Myocyte (in vitro differentiated cells): ENCODE measurements at regions not wholly inside any gene's neighbourhood (a gene's known extent, or its start where the extent isn't known, plus 50 kb on each side); places are given as distances from the start of the nearest gene placed in this dataset.

Source experiments
- DNase-seq: peaks from one replicate; pipeline ENCODE4 v3.0.0-alpha.2; 2012; ENCODE audit warnings: low read depth

- DNase-seq: no peak
These were observed 346.1 kb downstream of the ZIC1 start for GRCh38 chr3:147755310-147755709.

GRCh38 chr3:147756476-147756875 is 347.3 kb downstream of the ZIC1 start:
- DNase-seq: peak; percentile 9

DNA sequence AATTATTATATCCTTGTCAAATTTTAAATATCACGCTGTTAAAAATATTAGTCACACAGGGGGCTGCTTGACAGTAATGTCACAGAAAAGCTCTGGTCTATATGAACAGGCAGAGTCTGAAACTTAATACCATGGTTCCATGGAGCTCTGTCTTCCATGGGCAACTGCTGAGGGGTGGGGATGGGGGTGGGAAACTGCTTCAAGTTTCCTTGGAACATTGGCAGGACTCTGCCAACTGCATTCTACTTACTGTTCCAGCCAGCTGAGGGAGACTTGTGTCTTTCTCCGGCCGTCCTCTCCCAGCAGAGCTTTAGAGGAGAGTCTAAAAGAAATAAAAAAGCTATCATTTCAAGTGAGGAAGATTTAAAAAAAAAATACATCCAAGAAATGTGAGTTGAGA is 348.7 kb downstream of the ZIC1 start:
- peak; percentile 38 for DNase-seq

DNA sequence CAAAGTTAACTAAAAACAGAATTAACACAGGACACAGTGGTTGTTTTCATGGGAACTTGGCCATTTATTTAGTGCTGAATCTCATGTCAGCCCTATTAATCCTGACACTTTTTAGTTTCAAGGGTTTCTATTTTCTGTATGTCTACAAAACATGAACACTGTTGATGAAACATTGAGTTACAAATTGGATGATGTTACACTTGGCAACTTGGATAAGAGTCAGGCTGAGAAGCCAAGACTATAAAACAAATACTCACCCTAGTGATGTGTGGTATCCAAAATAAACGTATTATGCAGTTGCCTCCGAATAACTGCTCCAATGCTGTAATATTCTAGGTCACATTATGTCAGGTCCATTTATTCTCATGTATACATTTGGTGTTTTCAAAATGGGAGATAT is 349.6 kb downstream of the ZIC1 start:
- peak; percentile 35 for DNase-seq

GRCh38 chr3:147760085-147760484 is 350.9 kb downstream of the ZIC1 start:
- no peak for DNase-seq

- peak; percentile 11 for DNase-seq
These were observed 351.8 kb downstream of the ZIC1 start for GRCh38 chr3:147760941-147761340.

GRCh38 chr3:147773116-147773630 is 364.0 kb downstream of the ZIC1 start:
- DNase-seq: peak; percentile 42

- DNase-seq: peak; percentile 59
These were observed 366.2 kb downstream of the ZIC1 start for GRCh38 chr3:147775411-147775810.

DNA sequence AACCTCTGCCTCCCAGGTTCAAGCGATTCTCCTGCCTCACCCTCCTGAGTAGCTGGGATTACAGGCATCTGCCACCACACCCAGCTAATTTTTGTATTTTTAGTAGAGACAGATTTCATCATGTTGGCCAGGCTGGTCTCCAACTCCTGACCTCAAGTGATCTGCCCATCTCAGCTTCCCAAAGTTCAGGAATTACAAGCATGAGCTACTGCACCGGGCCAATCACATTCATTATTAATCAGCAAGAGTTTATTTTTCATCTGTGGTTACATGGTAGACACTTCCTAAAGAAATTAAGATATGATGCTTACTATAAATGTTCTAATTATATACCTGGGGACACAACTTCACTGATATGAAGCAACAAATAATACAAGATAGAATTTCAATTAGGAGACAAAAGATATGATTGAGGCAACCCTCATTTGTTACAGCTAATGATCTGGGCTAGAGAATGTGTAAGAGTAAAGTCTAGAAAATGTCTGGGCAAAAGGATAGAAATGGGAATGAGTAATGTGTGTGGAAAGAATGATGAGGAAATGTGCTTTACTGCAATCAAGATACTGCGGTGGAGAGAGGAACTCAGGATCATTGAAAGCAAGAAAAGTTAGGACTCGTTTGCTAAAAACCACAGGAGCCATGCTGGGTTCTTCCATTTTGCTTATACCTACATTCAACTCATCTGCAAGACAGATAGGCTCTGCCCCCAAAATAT is 366.8 kb downstream of the ZIC1 start:
- peak; percentile 45 for DNase-seq

DNA sequence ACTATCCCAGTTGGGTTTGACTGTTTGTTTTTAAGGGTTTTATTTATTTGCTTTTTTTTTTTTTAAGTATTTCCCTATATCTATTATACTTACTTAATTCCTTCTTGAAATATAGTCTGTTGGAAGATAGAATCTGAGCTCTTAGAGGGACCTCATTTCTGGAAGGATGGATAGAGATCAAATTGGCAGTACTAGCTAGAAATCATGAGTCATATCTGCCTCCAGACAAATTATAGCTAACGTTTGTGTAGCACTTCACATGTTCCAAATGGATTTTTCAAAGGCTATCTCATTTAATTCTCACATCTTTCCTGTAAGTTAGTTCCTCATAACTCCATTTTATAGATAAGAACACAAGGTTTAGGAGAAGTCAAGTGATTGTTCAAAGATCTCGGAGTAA is 384.7 kb downstream of the ZIC1 start:
- DNase-seq: no peak

DNA sequence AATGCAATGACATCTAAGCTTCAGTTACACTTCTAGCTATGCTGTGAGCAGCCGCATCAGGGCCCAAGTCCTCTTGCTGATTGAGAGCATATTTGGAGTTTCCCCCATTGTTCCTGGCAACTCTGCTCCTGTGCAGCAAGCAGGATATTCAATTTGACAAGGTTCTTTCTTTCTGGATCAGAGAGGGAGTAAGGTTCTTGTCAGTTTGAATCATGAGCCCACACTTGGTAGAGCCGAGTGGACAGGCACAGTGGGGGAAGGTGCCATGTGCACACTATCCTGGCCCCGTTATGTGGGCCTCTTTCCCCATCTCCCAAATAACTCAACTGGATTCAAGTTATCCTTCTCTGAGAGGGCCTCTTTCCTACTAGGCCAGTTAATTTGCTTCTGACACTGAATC is 385.4 kb downstream of the ZIC1 start:
- no peak for DNase-seq

- no peak for DNase-seq
These were observed 386.3 kb downstream of the ZIC1 start for GRCh38 chr3:147795418-147795817.

GRCh38 chr3:147797095-147797494 is 387.9 kb downstream of the ZIC1 start:
- peak; percentile 63 for DNase-seq

- peak; percentile 39 for DNase-seq
These were observed 390.4 kb downstream of the ZIC1 start for GRCh38 chr3:147799601-147800000.

- DNase-seq: peak; percentile 93
These were observed 398.6 kb downstream of the ZIC1 start for GRCh38 chr3:147807776-147808175.

- no peak for DNase-seq
These were observed 400.0 kb downstream of the ZIC1 start for GRCh38 chr3:147809206-147809605.

DNA sequence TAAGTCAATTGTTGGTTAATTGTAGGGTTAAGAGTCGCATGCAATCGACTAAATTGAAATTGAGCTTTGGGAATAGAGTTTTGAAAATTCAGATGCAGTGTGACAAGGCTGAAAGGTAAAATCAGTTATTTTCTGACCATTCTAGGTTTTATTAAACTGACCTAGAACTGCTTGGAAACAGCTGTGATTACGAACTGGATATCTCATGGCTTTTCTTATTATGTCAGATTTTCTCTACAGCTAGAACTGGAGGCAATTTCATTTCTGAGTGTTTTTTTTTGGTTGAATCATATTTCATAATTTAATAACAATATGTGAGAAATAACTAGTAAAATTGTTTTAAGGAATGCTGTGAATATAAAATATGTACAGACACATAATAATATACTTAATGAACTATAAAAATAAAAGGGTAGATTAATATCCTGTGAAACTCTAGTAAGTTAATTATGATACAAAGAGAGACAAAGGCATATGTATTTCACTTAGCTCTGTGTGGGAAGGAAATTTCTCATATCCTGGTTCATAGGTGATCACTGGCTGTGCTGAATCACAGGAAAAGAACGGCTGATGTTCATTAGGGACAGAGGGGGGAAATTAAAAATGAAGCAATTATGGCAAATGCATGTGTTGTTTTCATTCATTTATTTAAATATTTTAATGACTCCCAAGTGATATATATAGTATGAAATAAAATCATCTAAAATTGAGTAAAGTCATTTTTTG is 403.2 kb downstream of the ZIC1 start:
- DNase-seq: no peak

GRCh38 chr3:147813256-147813655 is 404.1 kb downstream of the ZIC1 start:
- DNase-seq: peak; percentile 74

- DNase-seq: peak; percentile 39
These were observed 407.6 kb downstream of the ZIC1 start for GRCh38 chr3:147816752-147817151.

DNA sequence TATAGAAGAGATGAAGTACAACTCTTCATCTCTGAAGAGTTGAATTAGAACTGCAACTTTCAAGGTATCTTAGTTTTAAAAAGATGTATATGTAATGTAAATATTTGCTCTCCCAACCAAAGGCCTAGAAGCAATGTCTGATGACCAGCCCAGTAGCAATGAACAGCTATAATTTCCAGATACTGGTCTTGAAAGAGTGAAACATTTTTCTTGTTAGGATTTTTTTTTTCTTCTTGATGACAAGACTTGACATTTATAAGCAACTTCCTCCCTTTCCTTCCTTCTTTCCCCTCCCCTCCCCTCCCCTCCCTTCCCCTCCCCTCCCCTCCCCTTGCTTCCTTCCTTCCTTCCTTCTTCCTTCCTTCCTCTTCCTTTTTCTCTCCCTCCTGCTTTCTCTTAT is 423.4 kb downstream of the ZIC1 start:
- no peak for DNase-seq

DNA sequence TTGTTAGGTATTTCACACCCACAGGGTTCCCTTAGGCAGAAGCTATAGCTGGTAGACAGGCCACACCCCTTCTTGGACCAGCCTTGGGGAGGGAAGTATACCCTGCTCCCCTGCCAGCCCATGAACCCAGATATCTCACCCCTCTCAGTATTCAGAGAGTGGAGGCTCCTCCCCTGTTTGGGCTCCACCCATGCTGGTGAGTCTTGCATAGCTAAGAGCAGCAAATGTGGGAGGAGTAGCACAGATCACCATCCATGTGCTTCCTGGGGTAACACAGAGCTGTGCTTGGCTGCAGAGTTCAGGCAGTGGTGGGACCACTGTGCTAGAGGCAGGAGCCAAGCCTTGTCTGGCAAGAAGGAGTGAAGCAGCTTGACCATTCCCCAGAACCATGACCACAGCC is 427.2 kb downstream of the ZIC1 start:
- no peak for DNase-seq

GRCh38 chr3:147838652-147839051 is 429.5 kb downstream of the ZIC1 start:
- peak; percentile 13 for DNase-seq

GRCh38 chr3:147843331-147843730 is 434.2 kb downstream of the ZIC1 start:
- DNase-seq: no peak
